ENCODE measurements at regions not wholly inside any gene's neighbourhood (a gene's known extent, or its start where the extent isn't known, plus 50 kb on each side); places are given as distances from the start of the nearest gene placed in this dataset.

DNA sequence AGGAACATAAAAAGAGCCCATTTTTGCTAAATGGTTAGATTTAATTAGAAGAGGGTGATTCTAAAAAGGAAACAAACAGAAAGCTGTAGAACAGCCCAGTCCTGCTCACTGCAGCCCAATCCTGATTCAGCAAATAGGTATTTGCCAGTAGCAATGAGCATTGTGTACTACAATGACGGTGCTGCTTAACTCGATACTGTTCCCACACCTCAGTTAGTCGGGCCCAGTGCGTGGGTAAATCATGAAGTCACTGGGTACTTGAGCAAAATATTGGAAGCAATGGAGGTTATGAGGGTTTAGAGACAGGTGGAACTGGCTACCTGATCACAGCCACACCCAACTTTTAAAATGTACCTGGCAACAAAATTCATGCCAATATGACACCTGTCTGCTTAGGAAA lies 101.5 kb upstream of the ADGRL2 start:
- peak; percentile 59 for DNase-seq (ENCODE audit: low read depth, low spot score)

DNA sequence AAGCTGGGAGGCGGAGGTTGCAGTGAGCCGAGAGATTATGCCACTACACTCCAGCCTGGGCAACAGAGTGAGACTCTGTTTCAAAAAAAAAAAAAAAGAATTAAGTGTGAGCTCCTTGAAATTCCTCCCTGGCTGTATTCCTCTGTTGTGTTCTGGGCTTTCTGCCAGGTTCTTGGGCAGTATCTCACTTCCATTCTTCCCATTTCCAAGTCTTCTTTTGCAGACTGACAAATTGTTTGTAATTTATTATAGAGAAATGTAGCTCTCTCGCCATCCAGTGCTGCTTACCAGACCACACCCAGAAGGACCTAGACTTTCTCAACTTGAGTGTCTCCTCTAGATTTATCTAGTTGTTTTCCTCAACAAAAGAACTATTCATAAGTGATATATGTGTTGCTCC lies 105.0 kb upstream of the ADGRL2 start:
- DNase-seq (ENCODE audit: low read depth, low spot score), result no peak

DNA sequence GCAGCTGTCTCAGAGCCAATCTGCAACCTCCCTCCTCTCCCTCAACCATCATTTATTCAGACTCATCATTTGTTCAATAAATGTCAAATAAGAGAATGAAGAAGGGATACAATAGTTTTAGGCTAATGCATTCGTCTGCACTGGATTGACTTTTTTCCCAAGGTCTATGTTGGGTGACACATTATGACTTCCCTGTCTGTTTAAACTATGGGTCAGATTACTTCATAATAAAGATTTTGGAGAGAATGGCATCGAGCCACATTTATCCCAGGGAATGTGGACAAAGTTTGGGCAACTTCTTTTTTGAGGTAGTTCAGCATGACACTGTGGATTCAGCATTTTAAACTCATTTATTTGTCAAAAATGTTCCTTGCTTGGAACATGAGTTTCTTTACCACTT lies 107.4 kb upstream of the ADGRL2 start:
- DNase-seq (ENCODE audit: low read depth, low spot score), result no peak

DNA sequence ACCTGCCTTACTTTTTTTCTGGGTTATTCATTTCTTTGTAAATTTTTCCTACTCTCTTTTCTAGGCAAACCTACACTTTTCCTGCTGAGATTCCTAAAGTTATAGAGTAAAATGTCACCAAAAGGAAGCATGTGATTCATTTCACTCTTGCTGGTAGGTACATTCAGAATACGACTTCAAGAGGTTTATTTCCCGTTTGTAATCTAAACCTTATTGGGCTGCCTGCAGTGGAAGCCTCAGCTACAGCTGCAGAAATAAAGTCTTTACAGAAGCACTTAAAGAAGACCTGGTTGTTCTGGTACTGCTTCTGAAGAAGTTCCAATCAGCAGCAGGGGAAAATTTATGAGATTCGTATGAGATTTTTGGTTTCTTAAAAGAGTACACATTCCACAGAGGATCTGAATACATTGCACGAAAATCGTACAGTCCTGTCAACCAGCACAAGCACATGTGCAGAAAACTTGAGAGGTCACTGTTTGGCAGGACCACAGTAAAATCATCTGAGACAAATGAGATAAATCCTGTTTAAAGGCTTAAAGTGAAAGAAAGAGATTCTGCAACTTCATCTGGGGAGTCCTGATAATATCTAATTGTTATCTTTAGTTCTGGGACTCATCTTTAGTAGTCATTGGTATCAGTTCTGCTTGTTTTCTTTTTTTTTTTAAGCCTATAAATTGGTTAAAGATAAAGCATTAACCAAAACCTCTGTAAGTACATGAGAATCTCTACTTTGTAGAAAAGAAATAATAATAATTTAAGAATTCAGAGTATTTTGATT lies 109.9 kb upstream of the ADGRL2 start:
- DNase-seq (ENCODE audit: low read depth, low spot score), result no peak

DNA sequence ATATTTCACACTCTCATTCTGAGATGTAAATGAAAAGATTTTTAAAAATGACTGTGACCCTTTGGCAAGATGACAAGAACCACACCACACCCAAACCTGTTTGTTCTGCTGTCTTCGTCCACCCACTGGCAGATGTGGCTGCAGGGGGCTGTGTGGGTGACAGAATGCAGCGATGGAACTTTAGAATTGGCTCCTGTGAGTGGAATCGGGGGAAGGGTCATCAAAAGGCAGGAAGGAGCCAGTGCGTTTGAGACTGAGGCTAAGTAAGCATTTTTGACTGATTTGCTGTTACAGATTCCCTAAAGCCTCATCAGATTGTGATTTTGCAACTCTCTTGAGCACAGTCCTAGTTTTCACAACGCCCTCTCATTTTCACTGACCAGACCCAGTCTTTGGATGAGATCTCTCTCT lies 111.2 kb upstream of the ADGRL2 start:
- DNase-seq (ENCODE audit: low read depth, low spot score), result peak; percentile 32

DNA sequence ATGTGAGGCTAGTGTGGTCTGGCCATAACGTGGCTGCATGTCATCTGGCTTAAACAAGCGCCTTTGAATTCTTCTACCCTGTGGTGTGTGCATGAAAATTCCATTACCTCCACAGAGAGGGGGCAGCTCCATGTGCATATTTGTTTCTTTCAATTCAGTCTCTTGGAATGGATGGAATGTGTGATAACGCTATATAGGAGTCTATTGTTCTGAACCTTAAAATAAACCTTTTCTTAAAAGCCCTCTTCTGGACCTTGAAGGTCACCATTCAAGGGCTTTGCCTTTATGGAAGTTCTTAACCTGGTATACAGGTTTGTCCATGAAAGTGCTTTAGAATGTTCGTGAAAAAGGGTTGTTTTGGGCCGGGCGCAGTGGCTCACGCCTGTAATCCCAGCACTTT lies 118.2 kb upstream of the ADGRL2 start:
- DNase-seq (ENCODE audit: low read depth, low spot score), result peak; percentile 43

DNA sequence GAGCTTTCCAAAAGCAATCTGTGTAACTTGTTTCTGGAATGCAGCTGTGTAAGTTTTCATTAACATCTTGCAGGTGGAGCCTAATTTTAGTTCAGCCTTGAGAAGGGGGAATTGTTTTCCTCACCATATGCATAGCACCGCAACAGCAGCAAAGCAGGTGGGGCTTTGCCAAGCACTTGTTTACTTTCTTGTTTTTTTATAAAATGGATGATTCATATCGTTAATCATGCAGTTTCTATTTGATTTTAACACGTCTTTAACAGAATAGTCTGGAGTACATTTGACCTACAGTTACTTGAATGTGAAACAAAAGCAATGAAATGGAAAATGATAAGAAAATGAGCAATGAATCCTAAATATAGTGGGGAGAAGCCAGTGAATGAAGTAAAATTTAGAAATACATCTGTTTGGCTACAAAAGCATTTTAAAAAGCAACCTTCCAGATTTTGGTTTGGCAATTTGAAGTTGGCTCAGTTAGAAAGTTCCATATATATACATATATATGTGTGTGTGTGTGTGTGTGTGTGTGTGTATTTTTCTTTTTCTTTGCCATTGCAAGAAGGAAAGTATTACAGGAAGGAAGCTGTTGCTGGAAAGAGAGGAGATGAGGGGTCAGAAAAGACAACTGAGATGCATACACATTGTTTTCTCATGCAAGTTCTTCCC lies 119.0 kb upstream of the ADGRL2 start:
- no peak for DNase-seq (ENCODE audit: low read depth, low spot score)

DNA sequence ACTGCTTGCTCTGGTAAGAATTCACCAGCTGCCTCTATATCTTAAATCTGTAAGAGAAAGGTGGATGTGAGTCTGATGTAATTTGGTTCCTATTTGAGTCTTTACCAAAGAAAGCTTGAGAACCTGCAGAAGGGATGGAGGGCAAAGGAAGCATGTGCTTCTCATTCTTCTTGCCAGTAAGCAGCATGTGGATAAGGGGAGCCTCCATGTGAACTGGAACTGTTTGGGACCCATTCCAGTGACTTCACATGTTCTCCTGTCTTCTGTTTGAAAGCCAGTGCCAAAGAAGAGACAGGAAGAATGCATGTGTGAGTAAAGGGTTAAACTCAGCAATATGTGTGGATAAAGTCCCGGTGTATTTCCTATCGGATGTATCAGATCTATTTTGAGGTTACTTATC lies 119.6 kb upstream of the ADGRL2 start:
- DNase-seq (ENCODE audit: low read depth, low spot score), result no peak

DNA sequence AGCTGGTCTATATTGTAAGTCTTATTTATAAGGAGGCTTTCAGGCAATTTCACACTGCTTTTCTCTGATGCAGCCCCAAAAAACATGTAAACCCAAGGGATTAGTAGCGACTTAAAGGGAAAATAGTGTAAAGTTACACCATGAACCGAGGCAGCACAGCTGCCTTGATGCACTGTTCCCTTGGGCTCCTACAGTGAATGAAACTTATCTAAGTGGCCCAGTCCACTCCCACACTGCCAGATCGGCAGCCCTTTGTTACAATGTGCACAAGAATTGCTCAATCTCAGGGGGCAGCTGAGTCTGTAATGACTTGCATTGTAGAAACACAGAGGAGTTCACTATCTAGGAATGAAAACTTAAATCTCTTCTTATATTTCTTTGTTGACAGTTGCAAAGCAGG lies 120.8 kb upstream of the ADGRL2 start:
- peak; percentile 32 for DNase-seq (ENCODE audit: low read depth, low spot score)

DNA sequence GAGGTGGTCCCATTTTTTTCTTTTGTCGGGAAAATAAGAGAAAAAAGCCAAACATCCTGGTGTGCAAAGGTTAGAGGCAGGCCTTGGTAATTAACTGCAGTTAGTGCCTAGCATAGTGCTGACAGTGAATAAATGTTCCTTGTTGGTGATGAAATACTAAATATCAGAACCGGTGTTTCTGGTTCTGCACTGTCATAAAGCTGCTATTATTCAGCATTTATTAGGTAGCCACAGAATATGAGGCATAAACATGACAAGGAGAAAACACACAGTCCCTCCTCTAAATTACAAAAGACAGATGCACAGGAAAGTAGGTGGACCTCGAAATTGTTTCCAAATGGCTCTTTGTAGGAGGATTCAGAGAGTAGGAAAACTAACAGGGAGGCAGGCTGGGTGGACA lies 122.0 kb upstream of the ADGRL2 start:
- DNase-seq (ENCODE audit: low read depth, low spot score), result no peak

DNA sequence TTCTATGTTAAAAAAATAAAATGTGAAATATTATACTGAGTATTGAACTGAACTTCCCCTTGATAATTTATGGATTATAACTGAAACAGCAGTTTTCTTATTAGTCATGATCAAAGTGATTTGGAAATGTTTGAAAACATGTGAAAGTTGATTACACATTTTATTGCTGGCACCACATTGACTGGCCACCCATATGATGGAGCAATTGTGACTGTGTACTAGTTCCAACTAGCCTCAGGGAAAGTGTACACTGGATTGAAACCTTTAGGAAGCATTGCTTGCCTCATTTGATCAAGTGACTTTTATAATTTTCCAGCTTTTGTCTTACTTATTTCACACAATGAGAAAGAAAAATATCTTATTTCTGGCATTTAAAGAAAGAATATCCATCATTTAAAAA lies 128.0 kb upstream of the ADGRL2 start:
- no peak for DNase-seq (ENCODE audit: low read depth, low spot score)

DNA sequence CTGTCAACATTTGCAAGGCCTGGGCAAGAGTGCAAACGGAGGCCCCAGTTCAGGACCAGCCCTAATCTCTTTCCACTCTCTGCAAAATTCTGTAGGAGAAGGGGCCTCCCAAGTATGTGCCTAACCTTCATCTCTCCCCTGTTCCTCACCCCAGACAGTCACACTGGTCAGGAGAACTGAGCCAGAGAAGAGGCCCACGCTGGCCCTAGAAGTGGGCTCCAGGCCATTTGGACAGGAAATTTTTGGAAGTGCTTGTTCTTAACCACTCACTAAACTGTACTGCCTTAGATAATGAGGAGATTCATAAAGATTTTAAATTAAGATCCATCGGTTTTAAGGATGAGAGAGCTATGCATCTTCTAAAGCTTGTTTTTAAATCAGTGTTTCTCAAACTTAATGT lies 129.7 kb upstream of the ADGRL2 start:
- no peak for DNase-seq (ENCODE audit: low read depth, low spot score)

DNA sequence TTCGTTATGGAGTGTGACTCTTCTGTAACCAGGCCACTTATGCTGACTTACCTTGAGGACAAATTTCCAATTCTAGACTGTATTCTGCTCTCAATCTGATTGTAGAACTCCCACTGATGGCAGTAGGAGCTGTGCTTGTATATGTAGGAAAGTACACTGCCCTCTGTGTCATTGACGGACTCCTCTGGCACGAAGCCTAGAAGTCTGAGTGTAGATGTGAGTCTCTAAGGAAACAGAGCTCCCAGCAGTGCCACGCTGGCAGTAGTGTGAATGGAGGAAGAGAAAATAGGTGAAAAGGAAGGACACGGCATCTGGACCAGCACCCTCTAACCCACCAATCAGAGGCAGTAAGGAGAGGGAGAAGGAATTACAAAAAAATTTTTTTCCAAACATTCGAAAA lies 130.4 kb upstream of the ADGRL2 start:
- DNase-seq (ENCODE audit: low read depth, low spot score), result no peak

DNA sequence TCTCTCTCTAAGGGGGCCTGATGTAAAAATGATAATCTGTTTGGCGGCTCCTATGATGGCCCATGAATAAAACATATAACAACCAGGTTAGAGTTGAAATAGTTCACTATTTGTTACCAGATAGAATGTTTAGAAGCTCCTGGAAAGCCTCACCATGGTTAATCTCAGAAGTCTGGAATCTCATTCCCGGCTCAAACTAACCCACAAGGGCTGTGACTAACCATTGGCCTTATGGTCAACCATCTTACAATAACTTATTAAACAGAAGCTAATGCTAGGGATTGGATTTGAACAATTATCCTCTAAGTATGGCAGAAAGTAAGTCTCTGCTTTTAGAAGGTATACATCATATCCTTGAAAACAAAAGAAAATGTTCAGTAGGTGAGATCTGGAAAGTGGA lies 134.1 kb upstream of the ADGRL2 start:
- no peak for DNase-seq (ENCODE audit: low read depth, low spot score)

DNA sequence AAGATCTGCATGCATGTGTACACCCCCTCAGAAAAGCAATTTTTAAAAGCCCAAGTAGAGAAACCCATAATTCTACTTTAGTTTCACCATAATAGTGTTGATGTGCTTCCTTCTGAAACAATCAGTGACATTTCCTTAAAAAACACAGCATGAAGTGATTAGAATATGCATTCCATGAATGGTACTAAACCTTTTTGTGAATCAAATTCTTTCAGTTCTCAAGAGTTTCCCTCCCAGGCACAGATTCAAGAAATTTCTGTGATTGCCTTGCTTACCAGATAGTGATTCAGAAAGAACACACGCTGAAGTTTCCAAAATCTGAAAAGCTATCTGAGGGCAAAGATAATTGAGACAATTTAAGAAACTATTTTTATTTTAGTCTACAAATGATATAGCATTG lies 136.4 kb upstream of the ADGRL2 start:
- DNase-seq (ENCODE audit: low read depth, low spot score), result no peak

DNA sequence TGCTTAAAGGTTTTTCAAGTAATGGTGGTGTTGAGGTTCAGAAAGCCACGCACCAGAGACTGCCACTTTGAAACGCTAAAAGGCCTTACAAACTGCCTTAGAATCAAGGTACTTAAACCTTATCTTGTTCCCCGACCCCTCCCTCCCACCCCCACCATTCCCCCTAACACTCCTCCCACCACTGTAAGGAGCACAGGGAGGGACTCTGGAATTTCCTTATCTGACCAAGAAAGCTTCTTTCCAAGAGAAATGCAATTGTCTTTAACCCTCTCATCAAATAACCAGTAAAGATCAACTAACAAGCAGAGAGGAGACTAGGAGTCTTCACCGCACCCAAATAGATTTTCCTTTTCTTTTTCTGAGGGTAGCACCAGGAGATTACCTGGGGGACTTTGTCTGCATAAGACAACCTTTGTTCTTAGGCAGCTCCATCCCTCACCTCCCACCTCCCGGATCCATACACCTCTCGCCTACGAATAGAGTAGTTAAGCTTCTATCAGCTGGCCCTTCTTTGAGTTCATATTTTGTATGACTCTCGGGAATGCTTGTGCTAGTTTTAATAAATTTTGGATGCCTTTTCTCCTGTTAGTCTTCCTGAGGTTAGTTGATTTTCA lies 137.7 kb upstream of the ADGRL2 start:
- DNase-seq (ENCODE audit: low read depth, low spot score), result peak; percentile 27

DNA sequence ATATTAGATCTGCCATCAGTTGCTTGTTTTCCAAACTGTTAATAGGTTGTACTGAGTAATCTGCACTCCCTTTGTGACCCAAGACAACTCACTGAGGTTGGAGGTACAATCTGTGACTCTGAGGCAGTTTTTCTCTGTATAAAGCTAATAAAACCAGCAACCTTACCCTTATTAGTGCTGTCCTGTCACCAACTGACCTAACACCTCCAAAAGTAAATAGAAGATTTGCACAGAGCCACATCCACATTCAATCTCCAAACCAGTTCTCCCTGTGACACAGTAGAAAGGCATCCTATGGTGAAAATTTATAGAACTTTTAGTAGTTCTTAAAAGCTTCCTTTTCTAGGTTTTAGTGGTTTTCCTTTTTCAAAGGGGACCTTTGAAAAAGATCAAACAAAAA lies 140.4 kb upstream of the ADGRL2 start:
- no peak for DNase-seq (ENCODE audit: low read depth, low spot score)

DNA sequence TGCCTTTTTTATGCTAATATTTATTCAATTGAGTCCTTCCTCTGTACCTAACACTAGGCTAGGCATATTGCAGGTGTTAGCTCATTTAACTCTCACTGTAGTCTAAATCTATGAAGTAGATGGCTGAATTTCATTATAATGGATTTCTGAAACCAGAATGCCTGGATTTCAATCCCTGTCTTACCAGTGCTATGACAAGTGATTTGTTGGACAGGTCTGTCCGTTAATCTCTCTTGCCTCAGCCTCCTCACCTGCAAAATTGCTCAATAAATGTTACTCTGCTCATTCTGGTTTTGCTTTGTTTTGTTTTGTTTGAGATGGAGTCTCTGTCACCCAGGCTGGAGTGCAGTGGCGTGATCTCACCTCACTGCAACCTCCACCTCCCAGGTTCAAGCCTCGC lies 146.1 kb upstream of the ADGRL2 start:
- DNase-seq (ENCODE audit: low read depth, low spot score), result no peak

DNA sequence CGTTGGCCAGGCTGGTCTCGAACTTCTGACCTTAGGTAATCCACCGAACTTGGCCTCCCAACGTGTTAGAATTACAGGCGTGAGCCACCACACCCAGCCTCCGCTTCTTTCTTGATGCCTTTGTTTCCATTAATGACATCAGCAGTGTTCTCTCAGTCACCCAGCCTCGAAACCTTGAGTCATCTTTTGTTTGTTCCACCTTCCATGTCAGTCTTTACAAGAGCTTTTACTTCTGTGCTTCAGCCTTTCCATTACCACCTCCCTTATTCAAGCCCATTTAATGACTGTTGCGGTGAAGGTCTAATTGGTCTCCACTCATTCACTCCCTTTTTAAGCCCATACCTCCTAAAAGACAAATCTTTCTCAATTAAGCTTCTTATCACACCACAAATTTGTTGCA lies 146.6 kb upstream of the ADGRL2 start:
- DNase-seq (ENCODE audit: low read depth, low spot score), result no peak

DNA sequence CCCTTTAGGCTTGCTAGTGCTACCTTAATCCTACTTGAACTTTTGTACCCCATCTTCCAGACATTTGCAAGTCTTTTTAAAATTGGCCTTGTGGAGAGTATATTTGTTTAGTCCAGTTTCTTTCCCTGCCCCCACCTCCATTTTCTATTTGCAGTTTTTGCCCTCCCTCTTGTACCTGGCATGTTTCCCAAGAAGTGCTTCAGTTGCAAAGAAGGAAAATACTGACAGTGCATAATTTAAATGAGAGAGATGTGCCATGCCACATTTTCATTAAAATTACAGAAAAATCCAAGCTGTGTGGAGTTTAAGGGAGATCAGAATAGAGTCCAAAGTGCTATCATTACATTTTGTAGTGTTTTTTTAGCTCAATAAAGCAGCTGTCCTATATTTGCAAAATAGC lies 150.0 kb upstream of the ADGRL2 start:
- DNase-seq (ENCODE audit: low read depth, low spot score), result no peak

DNA sequence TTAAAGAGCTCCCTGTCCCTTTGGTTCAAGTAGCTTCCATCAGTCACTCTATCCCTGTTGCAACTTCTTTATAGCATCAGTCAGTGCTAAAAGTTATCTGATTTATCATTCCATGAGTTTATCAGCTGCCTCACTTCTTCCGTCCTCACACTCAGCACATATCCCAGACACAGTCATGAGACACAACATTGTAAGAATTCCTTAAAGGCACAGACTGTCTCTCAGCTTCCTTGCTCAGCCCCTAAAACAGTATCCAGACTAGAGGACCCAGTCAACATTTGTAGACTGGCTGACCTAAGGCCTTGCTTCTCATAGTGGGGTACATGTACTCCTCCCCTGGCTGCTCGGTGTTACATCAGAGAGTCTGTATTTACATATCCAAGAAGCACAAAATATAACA lies 164.9 kb upstream of the ADGRL2 start:
- no peak for DNase-seq (ENCODE audit: low read depth, low spot score)

DNA sequence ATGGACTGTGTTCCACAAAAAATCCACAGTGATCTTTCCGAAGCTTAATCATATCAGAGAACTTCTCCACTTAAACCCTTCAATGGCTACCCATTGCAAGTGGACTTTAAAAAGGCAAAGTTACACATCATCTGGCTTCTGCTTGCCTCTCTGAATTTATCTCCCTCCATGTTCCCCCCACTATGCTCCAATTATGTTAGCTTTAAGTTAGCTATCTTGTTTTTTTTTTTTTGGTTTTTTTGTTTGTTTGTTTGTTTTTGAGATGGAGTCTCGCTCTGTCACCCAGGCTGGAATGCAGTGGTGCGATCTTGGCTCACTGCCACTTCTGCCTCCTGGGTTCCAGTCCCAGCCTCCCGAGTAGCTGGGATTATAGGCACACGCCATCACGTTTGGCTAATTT lies 166.4 kb upstream of the ADGRL2 start:
- DNase-seq (ENCODE audit: low read depth, low spot score), result no peak

DNA sequence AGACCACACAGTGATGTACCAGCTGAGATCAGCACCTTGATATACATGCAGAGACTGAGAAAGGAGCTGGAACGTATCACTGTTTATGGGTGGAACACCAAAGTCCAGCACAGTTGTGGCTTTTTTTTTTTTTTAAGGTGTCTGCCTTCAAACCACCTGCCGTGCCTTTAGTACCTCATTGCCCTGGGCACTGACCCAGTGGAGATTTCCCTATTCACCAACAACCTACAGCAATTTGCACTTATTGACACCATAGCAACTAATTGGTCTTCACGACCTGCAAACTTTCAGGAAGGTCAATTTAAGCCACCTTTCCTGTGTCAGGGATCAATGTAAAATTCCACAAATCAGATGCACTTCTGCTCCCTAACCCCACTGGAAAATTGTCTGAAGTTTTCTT lies 181.6 kb upstream of the ADGRL2 start:
- DNase-seq (ENCODE audit: low read depth, low spot score), result peak; percentile 59

Data from ELF-1 (cell line).